ENCODE measurements at regions not wholly inside any gene's neighbourhood (a gene's known extent, or its start where the extent isn't known, plus 50 kb on each side); places are given as distances from the start of the nearest gene placed in this dataset.

DNA sequence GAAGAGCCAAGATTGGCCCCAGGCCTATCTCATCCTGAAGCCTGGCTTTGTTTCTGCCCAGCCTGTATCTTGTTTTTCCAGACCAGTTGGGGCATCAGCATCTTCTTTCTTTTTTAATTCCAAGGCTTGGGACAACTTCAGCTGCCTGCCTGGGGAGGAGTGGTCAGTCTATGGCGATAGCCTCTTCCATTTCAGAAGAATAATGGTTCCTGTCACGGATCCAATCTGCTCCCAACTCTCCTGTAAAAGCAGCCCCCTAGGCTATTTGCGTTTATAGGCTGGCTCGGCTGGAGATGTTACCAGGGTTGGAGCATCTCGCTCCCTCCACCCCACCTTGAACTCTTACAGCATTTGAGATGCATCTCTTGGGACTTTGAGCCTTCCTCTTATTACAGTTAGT is 145.2 kb upstream of the CADM1 start:
- TF ChIP-seq, protein P1, sequence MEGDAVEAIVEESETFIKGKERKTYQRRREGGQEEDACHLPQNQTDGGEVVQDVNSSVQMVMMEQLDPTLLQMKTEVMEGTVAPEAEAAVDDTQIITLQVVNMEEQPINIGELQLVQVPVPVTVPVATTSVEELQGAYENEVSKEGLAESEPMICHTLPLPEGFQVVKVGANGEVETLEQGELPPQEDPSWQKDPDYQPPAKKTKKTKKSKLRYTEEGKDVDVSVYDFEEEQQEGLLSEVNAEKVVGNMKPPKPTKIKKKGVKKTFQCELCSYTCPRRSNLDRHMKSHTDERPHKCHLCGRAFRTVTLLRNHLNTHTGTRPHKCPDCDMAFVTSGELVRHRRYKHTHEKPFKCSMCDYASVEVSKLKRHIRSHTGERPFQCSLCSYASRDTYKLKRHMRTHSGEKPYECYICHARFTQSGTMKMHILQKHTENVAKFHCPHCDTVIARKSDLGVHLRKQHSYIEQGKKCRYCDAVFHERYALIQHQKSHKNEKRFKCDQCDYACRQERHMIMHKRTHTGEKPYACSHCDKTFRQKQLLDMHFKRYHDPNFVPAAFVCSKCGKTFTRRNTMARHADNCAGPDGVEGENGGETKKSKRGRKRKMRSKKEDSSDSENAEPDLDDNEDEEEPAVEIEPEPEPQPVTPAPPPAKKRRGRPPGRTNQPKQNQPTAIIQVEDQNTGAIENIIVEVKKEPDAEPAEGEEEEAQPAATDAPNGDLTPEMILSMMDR (IDR thresholded peaks at IDR 0.05) = no peak

DNA sequence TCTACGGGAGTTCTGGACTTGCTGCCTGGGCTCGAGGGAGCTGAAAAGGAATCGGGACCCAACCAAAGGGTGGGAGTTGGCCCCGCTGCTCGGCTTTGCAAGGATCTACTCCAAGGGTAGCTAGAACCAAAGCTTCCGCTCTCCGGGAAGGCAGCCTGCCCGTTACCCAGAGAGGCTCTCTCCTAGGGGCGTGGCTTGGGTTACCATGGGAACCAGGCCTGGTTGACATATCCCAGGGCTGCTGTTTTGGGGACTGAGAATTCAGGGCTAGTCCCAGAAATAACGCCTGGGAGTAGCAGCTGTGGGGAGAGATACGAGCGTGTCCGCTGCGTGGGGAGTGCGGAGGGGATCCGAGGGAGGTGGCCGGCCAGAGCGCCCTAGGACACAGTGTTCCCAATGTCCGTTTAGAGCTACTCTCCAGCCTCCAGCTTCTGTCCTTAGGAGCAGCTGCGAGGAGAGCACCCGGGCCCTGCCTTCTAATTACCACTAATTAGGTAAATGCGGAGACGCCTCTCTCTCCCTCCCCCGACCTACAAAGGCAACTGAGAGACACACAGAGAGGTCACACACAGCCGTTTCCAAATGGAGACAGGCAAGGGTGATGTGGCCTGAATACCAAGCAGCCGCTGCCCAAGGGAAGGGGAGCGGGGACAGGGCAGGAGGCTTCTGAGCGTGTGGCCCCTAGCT is 141.6 kb upstream of the CADM1 start:
- TF ChIP-seq, protein P1 (IDR thresholded peaks at IDR 0.05) = no peak

DNA sequence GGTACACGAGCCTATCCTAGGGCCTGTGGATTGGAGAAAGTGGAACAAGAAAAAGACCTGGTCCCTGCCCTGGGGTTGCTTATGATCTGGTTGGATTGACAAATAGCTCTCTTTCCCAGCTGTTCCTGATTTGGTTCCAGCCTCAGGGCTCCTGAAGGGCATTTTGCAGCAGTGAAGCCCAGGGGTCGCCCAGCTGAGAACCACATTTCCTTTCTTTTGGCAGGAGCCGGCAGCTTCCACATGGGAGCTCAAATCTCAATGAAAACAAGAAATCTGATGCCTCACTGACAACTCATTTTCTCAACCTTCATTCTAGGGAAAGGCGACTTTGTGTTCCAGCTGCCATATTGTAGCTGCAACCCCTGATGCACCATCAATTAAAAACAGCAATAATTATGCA is 140.6 kb upstream of the CADM1 start:
- TF ChIP-seq, protein P1 (IDR thresholded peaks at IDR 0.05) = no peak

DNA sequence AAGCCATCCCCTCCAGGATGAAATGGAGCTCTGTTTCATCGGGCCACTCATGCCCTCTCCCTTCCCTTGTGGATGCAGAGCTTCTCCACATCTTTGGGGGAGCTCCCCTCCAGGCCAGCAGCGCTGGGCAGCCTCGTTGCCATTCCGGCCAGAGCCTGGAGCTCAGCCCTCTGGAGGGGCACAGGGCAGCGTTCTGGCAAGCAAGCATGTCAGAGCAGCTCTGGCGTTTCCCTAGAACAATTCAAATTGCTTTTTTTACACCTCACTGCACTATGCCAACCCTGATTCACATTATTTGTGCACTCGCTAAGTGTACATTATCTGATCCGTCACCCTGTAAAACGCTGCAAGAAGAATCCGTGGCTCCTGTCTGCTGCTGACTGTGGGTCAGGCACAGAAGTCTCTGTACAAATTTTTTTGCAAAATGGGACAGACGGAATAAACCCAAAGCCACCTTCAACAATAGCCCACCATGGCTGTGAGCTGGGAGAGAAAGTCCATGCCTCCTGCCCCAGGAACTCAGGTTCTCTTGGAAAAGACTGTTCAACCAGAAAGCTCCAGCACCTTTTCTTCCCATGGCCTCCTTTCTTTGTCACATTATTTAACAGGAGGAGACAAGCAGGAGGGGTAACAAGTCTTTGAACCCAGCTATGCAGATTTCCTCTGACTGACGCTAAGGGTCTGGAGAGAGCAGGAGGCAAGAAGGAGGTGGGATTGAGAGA is 139.5 kb upstream of the CADM1 start:
- TF ChIP-seq, protein P1 (IDR thresholded peaks at IDR 0.05) = no peak

DNA sequence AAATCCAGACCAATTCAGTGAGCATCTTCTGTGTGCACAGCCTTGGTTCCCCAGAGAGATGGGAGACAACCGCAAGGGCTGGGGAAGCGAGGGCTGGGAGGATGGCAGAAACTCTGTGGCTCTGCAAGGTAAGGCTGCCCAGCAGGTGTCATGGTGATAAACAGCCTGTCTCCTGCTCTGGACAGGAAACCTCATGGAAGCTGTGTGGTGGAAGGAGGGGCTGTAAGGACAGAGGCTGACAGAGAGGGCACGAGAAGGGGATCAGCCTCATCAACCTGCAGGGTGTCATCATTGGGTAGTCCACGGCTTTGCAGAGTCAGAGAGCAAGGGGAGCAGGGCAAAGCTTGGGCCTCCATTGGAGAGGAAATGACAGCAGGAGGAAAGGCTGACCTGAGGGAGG is 138.4 kb upstream of the CADM1 start:
- TF ChIP-seq, protein P1 (IDR thresholded peaks at IDR 0.05) = no peak

DNA sequence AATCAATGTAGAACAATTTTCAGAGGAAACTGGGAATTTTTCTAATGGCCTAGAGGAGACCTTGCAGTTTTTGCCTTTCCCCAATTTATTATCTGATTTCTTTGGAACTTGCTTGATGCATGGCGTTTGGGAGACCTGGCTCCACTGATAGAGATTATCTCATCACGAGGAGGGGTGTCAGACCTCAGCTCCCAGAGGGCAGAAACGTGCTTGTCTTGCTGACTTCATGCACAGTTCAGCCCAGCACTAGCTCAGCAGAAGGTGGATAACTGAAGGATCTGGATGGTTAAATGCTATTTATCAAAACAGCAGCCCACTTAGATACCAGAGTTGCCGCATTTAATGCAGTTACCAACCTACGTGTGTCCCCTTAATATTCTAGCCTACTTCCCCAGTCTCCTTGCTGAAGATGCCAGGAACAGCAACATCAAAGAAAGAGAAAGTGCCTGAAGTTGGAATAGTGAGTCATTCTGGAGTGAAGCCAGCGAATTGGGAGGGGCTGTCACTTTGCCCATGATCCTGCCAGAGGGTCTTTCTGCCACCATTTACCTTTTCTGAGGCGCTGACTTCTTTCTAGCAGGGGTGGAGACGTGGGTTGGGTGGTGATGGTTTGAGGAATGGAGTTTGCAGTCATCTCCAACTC is 133.5 kb upstream of the CADM1 start:
- TF ChIP-seq, protein P1 (IDR thresholded peaks at IDR 0.05) = no peak

DNA sequence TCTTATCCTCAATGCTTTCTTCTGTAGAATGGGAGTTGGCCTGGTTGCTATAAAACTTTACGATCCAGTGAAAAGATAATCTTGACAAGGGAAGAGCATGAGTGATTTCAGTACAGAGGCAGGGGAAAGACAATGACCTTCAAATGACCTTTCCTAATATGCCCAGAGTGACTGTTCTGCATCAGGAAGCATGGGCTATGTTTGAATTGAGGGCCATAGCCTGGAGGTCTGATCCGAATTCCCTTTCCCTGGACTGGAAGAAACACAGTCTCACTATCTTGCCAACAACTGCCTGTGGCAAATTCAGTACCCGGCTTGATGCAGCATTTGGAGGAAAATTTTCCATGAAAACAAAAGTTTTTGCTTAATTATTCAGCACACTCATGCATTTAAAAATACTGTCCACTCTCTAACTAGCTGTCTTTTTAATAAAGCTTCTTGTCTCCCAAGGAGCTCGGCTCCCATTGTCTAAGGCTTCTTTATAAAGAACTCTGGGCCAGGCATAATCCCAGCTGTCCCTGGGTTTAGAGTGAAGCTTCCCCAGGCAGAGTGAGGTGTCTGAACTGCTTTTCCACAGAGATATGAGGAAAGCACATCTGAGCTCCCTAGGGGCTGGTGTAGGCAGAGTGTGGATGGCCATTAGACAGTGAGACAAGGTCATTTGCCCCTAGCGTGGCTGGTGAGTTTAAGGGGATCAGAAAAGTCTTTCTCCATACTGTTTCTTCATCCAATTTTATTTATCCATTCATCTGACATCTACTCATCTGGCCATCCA is 132.7 kb upstream of the CADM1 start:
- TF ChIP-seq, protein P1 (IDR thresholded peaks at IDR 0.05) = no peak

Measured in LNCAP (cell line).